Smooth muscle cell (in vitro differentiated cells): ENCODE measurements at regions not wholly inside any gene's neighbourhood (a gene's known extent, or its start where the extent isn't known, plus 50 kb on each side); places are given as distances from the start of the nearest gene placed in this dataset.

ENCODE experiments used
- DNase-seq: peaks from one replicate; lab custom pipeline; 2025; ENCODE audit not compliant: unreplicated experiment; lab: John Stamatoyannopoulos, UW
- H2AFZ ChIP-seq: fragments of 200-600 bp; sonication (generic); 2 replicates; pipeline ENCODE4 v1.6.0; 2016; ENCODE audit warnings: antibody characterized with exemption, low read depth, mild to moderate bottlenecking
- H3F3A ChIP-seq: fragments of 200-600 bp; sonication (generic); 2 replicates; pipeline ENCODE4 v1.6.0; 2017; ENCODE audit warnings: antibody characterized with exemption, low read depth
- H3K27ac ChIP-seq: fragments of 200-600 bp; sonication (generic); 2 replicates; pipeline ENCODE4 v1.5.1; 2016; ENCODE audit warnings: low read depth, mild to moderate bottlenecking
- H3K27me3 ChIP-seq: fragments of 200-600 bp; sonication (generic); 2 replicates; pipeline ENCODE4 v1.6.1; 2016; ENCODE audit warnings: low read depth, mild to moderate bottlenecking
- H3K36me3 ChIP-seq: fragments of 200-600 bp; sonication (generic); 2 replicates; pipeline ENCODE4 v1.5.1; 2016; ENCODE audit warnings: low read depth
- H3K4me1 ChIP-seq: fragments of 200-600 bp; sonication (generic); 2 replicates; pipeline ENCODE4 v1.5.1; 2016; ENCODE audit warnings: low read depth
- H3K4me2 ChIP-seq: fragments of 200-600 bp; sonication (generic); 2 replicates; pipeline ENCODE4 v1.6.0; 2016; ENCODE audit warnings: mild to moderate bottlenecking
- H3K4me3 ChIP-seq: fragments of 200-600 bp; sonication (generic); 2 replicates; pipeline ENCODE4 v1.5.1; 2016; ENCODE audit warnings: mild to moderate bottlenecking
- H3K79me2 ChIP-seq: fragments of 200-600 bp; sonication (generic); 2 replicates; pipeline ENCODE4 v1.6.0; 2016; ENCODE audit warnings: low read depth, mild to moderate bottlenecking
- H3K9ac ChIP-seq: fragments of 200-600 bp; sonication (generic); 2 replicates; pipeline ENCODE4 v1.6.0; 2016; ENCODE audit warnings: low read depth
- H3K9me3 ChIP-seq: fragments of 200-600 bp; sonication (generic); replicated peaks from 2 replicates; pipeline ENCODE4 v1.5.1; 2016; ENCODE audit warnings: low read depth
- H4K20me1 ChIP-seq: fragments of 200-600 bp; sonication (generic); 2 replicates; pipeline ENCODE4 v1.6.0; 2016; ENCODE audit warnings: low read depth
- WGBS: methylation state at CpG from one replicate; pipeline ENCODE4 v1.1.7; 2016; ENCODE audit warnings: low lambda C conversion rate; 5-methylcytosine and 5-hydroxymethylcytosine counted together
- TF ChIP-seq, protein P1 (sequence below): fragments of 200-600 bp; sonication (generic); IDR thresholded peaks from 2 replicates; pipeline ENCODE4 v1.5.1; 2017; ENCODE audit warnings: borderline replicate concordance, mild to moderate bottlenecking, antibody characterized with exemption; ENCODE audit not compliant: insufficient read depth, poor library complexity, severe bottlenecking

GRCh38 chr15:62569460-62570404 lies 404.6 kb upstream of the C2CD4B start:
- no peak for DNase-seq
- H3K4me2 ChIP-seq = peak overlapping the region; percentile 71

GRCh38 chr15:62570405-62570783 lies 405.3 kb upstream of the C2CD4B start:
- peaks cover 59% of the 10 kb centered on the region for H4K20me1 ChIP-seq
- H3K9me3 ChIP-seq = no peaks in the 10 kb centered on the region
- TF ChIP-seq, protein P1, sequence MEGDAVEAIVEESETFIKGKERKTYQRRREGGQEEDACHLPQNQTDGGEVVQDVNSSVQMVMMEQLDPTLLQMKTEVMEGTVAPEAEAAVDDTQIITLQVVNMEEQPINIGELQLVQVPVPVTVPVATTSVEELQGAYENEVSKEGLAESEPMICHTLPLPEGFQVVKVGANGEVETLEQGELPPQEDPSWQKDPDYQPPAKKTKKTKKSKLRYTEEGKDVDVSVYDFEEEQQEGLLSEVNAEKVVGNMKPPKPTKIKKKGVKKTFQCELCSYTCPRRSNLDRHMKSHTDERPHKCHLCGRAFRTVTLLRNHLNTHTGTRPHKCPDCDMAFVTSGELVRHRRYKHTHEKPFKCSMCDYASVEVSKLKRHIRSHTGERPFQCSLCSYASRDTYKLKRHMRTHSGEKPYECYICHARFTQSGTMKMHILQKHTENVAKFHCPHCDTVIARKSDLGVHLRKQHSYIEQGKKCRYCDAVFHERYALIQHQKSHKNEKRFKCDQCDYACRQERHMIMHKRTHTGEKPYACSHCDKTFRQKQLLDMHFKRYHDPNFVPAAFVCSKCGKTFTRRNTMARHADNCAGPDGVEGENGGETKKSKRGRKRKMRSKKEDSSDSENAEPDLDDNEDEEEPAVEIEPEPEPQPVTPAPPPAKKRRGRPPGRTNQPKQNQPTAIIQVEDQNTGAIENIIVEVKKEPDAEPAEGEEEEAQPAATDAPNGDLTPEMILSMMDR = no peak
- H3K4me2 ChIP-seq = peak overlapping the region; percentile 71
- H3K36me3 ChIP-seq = no peaks in the 10 kb centered on the region
- no peaks in the 10 kb centered on the region for H3K79me2 ChIP-seq
- no peak overlapping the region for H3K4me3 ChIP-seq
- no peak overlapping the region for H3K27ac ChIP-seq
- DNase-seq = no peak
- WGBS = 97% methylated on average over 4 of the region's 4 CpGs
- no peaks in the 10 kb centered on the region for H3K27me3 ChIP-seq
- no peak overlapping the region for H2AFZ ChIP-seq
- peaks cover 6% of the 10 kb centered on the region for H3K4me1 ChIP-seq
- peaks cover 13% of the 10 kb centered on the region for H3F3A ChIP-seq
- no peak overlapping the region for H3K9ac ChIP-seq

More at GRCh38 chr15:62569460-62570404, 404.6 kb upstream of the C2CD4B start:
- Histone ChIP-seq H3K27me3 (no peaks in the 10 kb centered on the region), H2AFZ (no peak overlapping the region), H3K4me3 (peak overlapping the region; percentile 2), H3K9me3 (no peaks in the 10 kb centered on the region), H3F3A (peaks cover 13% of the 10 kb centered on the region), H3K79me2 (no peaks in the 10 kb centered on the region), H3K4me1 (peaks cover 6% of the 10 kb centered on the region), H3K36me3 (no peaks in the 10 kb centered on the region), H3K27ac (peak overlapping the region; percentile 47), H4K20me1 (peaks cover 61% of the 10 kb centered on the region), H3K9ac (no peak overlapping the region)
- WGBS = 51% methylated on average over 14 of the region's 14 CpGs
- TF ChIP-seq, protein P1 = no peak

- Histone ChIP-seq H3F3A (peaks cover 13% of the 10 kb centered on the region), H3K27me3 (no peaks in the 10 kb centered on the region), H3K4me1 (peaks cover 6% of the 10 kb centered on the region), H3K9me3 (no peaks in the 10 kb centered on the region), H4K20me1 (peaks cover 53% of the 10 kb centered on the region), H3K4me2 (no peak overlapping the region), H3K9ac (no peak overlapping the region), H3K27ac (no peak overlapping the region), H3K36me3 (no peaks in the 10 kb centered on the region), H2AFZ (no peak overlapping the region), H3K4me3 (no peak overlapping the region), H3K79me2 (no peaks in the 10 kb centered on the region)
- no peak for DNase-seq
- TF ChIP-seq, protein P1 = no peak
- WGBS = 95% methylated on average over 7 of the region's 7 CpGs
Observed at GRCh38 chr15:62571072-62571471, 406.0 kb upstream of the C2CD4B start.

DNA sequence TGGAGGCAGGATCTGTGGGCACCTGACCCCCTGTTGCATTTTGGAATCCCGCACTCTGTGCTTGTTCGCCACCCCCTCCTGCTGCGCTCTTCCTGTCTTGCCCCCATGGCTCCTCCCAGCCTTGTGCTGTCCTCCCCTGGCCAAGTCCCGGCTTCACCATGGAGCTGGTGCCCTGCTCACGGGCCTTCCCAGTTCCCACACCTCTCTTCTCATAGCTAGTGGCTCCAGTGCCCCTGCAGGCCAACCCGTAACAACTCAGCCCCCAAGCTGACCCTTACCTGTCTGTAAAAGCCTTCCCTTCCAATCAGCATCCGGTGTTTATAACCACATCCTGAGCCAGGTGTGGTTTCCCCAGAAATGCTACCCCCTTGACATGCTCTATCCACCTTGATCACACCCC lies 407.7 kb upstream of the C2CD4B start:
- Histone ChIP-seq H3K27ac (no peak overlapping the region), H3K9me3 (no peaks in the 10 kb centered on the region), H3F3A (peaks cover 10% of the 10 kb centered on the region), H3K27me3 (no peaks in the 10 kb centered on the region), H4K20me1 (peaks cover 47% of the 10 kb centered on the region), H3K4me2 (no peak overlapping the region), H3K4me3 (no peak overlapping the region), H3K9ac (no peak overlapping the region), H3K79me2 (no peaks in the 10 kb centered on the region), H2AFZ (no peak overlapping the region), H3K4me1 (no peaks in the 10 kb centered on the region), H3K36me3 (no peaks in the 10 kb centered on the region)
- DNase-seq = no peak
- TF ChIP-seq, protein P1 = no peak
- 95% methylated on average over 5 of the region's 7 CpGs for WGBS
